ENCODE measurements at regions not wholly inside any gene's neighbourhood (a gene's known extent, or its start where the extent isn't known, plus 50 kb on each side); places are given as distances from the start of the nearest gene placed in this dataset.

DNA sequence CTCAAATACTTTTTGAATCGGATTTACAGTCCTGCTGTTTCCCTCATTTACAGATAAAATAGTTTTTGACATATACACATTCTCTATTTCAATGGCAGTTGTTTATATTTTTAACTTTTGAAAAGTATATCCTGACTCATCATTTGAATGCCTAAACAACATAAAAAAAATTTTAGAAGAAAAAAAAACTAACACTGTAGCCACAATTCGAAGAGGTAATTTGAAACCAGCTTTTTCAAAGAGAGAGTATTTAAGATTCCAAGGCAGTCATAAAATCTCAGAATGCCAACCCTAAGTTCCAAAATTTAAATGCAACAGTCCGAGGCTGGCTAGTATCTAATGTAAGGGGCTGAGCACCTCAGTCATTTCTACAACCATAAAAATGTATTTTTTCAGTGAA is 626.8 kb downstream of the DNAH5 start:
- TF ChIP-seq, protein P1, sequence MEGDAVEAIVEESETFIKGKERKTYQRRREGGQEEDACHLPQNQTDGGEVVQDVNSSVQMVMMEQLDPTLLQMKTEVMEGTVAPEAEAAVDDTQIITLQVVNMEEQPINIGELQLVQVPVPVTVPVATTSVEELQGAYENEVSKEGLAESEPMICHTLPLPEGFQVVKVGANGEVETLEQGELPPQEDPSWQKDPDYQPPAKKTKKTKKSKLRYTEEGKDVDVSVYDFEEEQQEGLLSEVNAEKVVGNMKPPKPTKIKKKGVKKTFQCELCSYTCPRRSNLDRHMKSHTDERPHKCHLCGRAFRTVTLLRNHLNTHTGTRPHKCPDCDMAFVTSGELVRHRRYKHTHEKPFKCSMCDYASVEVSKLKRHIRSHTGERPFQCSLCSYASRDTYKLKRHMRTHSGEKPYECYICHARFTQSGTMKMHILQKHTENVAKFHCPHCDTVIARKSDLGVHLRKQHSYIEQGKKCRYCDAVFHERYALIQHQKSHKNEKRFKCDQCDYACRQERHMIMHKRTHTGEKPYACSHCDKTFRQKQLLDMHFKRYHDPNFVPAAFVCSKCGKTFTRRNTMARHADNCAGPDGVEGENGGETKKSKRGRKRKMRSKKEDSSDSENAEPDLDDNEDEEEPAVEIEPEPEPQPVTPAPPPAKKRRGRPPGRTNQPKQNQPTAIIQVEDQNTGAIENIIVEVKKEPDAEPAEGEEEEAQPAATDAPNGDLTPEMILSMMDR (IDR thresholded peaks at IDR 0.05), result no peak
- TF ChIP-seq POLR2A (IDR thresholded peaks at IDR 0.05; ENCODE audit: low read depth), result no peak

Measured in esophagus muscularis mucosa (tissue), 3 donors.